PC-9 (cell line): ENCODE measurements at regions not wholly inside any gene's neighbourhood (a gene's known extent, or its start where the extent isn't known, plus 50 kb on each side); places are given as distances from the start of the nearest gene placed in this dataset.
A peak's percentile ranks its signal among the peaks of the same experiment; 100 is the strongest.

ENCODE experiments used
- BruUV-seq: library from RNA; stranded (reverse); fragments of 400-500 nt; replicated peaks from 2 replicates; lab custom pipeline; 2021; lab: Mats Ljungman, UMichigan
- CTCF ChIA-PET: fragments of 300-600 bp; sonication (Branson Sonifier 250); formaldehyde crosslinking; loops from one replicate; lab custom pipeline; 2022; ENCODE audit warnings: antibody characterized with exemption; lab: Charles Lee
- POLR2A ChIA-PET: fragments of 300-600 bp; sonication (Branson Sonifier 250); formaldehyde crosslinking; loops from one replicate; lab custom pipeline; 2022; ENCODE audit warnings: antibody characterized with exemption; ENCODE audit not compliant: unreplicated experiment; lab: Charles Lee
- DNase-seq, 2 experiments: peaks; one replicate each; pipeline versions ENCODE4 v3.0.0 to v3.0.0-alpha.2; 2015 to 2022; ENCODE audit warnings: mixed read lengths in 1 of 2
- H2AFZ ChIP-seq: fragments of 200-600 bp; sonication (generic); 2 replicates; pipeline ENCODE4 v1.8.1; 2017; ENCODE audit warnings: antibody characterized with exemption
- H3F3A ChIP-seq: fragments of 200-600 bp; sonication (generic); 2 replicates; pipeline ENCODE4 v1.8.1; 2017; ENCODE audit warnings: antibody characterized with exemption, mild to moderate bottlenecking, low read depth; ENCODE audit not compliant: insufficient read depth
- H3K27ac ChIP-seq: fragments of 200-600 bp; sonication (generic); 2 replicates; pipeline ENCODE4 v1.6.1; 2016; ENCODE audit warnings: mixed run types
- H3K27me3 ChIP-seq: fragments of 200-600 bp; sonication (generic); 2 replicates; pipeline ENCODE4 v1.6.1; 2016; ENCODE audit warnings: low read depth, mixed run types; ENCODE audit not compliant: insufficient read depth
- H3K36me3 ChIP-seq: fragments of 200-600 bp; sonication (generic); 2 replicates; pipeline ENCODE4 v1.6.1; 2016; ENCODE audit warnings: low read depth, mixed run types
- H3K4me1 ChIP-seq: fragments of 200-600 bp; sonication (generic); replicated peaks from 2 replicates; pipeline ENCODE4 v1.6.1; 2016; ENCODE audit warnings: mixed run types; ENCODE audit not compliant: insufficient read depth
- H3K4me2 ChIP-seq: fragments of 200-600 bp; sonication (generic); 2 replicates; pipeline ENCODE4 v1.6.1; 2017; ENCODE audit warnings: mixed run types
- H3K4me3 ChIP-seq: fragments of 200-600 bp; sonication (generic); 2 replicates; pipeline ENCODE4 v1.6.1; 2016; ENCODE audit warnings: mixed run types
- H3K79me2 ChIP-seq: fragments of 200-600 bp; sonication (generic); 2 replicates; pipeline ENCODE4 v1.6.1; 2017; ENCODE audit warnings: low read depth, mixed run types
- H3K9me2 ChIP-seq: fragments of 200-600 bp; sonication (generic); 2 replicates; pipeline ENCODE4 v1.8.1; 2017; ENCODE audit warnings: mild to moderate bottlenecking; ENCODE audit not compliant: insufficient read depth
- H3K9me3 ChIP-seq: fragments of 200-600 bp; sonication (generic); 2 replicates; pipeline ENCODE4 v1.8.1; 2016; ENCODE audit warnings: low read depth; ENCODE audit not compliant: insufficient read depth
- H4K20me1 ChIP-seq: fragments of 200-600 bp; sonication (generic); 2 replicates; pipeline ENCODE4 v1.8.1; 2017; ENCODE audit not compliant: insufficient read depth
- EZH2 ChIP-seq: fragments of 200-600 bp; sonication (generic); IDR thresholded peaks from 2 replicates; pipeline ENCODE4 v1.8.0; 2017; ENCODE audit warnings: antibody characterized with exemption, low read depth
- intact Hi-C: fragments of 100-400 bp; cut with micrococcal nuclease; formaldehyde crosslinking; loops from one replicate; pipeline ENCODE4 v1.10.0; 2022; ENCODE audit not compliant: unreplicated experiment
- TF ChIP-seq, protein P1 (sequence below): fragments of 200-600 bp; sonication (generic); conservative IDR thresholded peaks from 2 replicates; pipeline ENCODE4 v1.6.1; 2017; ENCODE audit warnings: mixed run types, antibody characterized with exemption, mild to moderate bottlenecking, moderate library complexity

DNA sequence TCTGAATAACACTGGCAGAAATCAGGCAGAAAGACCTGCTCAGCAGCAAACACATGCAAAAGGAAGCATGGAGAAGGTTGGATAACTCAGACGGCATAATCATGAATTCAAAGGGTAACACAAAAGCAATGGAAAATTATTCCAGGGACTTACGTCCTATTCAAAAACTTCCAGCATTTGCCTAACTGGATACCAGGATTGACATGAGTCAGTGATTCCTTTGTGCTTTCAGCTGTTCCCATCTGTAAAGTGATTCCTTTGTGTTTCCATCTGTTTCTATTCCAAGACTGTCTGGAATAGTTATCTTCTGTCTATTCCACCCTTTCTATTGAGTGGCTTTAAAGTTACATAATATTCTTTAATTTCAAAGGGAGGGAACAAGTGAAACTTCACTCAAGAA is 1361.7 kb upstream of the CDH9 start:
- H3K9me3 ChIP-seq = no peaks in the 10 kb centered on the region
- POLR2A ChIA-PET = no interaction called here
- no peaks in the 10 kb centered on the region for H3K36me3 ChIP-seq
- no peak for DNase-seq
- no peaks in the 10 kb centered on the region for H3K4me1 ChIP-seq
- H4K20me1 ChIP-seq = no peaks in the 10 kb centered on the region
- no peaks in the 10 kb centered on the region for H3K9me2 ChIP-seq
- H3K4me3 ChIP-seq = no peak overlapping the region
- H3K27me3 ChIP-seq = no peaks in the 10 kb centered on the region
- no peaks in the 10 kb centered on the region for H3K79me2 ChIP-seq
- H2AFZ ChIP-seq = no peak overlapping the region
- no TSS peak for BruUV-seq
- no peak overlapping the region for H3K4me2 ChIP-seq
- no peaks in the 10 kb centered on the region for H3F3A ChIP-seq
- intact Hi-C loops = no loop called here
- H3K27ac ChIP-seq = no peak overlapping the region
- CTCF ChIA-PET = no interaction called here
- TF ChIP-seq EZH2 = no peak
- TF ChIP-seq, protein P1, sequence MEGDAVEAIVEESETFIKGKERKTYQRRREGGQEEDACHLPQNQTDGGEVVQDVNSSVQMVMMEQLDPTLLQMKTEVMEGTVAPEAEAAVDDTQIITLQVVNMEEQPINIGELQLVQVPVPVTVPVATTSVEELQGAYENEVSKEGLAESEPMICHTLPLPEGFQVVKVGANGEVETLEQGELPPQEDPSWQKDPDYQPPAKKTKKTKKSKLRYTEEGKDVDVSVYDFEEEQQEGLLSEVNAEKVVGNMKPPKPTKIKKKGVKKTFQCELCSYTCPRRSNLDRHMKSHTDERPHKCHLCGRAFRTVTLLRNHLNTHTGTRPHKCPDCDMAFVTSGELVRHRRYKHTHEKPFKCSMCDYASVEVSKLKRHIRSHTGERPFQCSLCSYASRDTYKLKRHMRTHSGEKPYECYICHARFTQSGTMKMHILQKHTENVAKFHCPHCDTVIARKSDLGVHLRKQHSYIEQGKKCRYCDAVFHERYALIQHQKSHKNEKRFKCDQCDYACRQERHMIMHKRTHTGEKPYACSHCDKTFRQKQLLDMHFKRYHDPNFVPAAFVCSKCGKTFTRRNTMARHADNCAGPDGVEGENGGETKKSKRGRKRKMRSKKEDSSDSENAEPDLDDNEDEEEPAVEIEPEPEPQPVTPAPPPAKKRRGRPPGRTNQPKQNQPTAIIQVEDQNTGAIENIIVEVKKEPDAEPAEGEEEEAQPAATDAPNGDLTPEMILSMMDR = no peak

DNA sequence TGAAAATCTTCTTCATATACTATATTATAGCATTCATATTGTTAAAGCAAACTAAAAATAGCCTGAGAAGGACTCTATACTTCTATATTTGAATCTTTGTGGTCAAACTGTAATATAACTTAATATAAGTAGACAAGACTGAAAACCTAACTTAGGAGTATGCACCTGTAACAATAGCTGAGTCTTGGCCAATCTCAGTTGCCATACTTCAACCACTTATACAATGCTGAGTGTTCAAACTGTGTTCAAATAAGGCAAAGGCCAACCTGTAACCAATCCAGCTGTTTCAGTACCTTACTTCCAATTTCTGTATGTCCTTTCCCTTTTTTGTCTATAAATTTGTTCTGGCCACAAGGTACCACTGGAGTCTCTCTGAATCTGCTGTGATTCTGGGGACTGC is 1360.8 kb upstream of the CDH9 start:
- intact Hi-C loops = no loop called here
- DNase-seq = no peak

DNA sequence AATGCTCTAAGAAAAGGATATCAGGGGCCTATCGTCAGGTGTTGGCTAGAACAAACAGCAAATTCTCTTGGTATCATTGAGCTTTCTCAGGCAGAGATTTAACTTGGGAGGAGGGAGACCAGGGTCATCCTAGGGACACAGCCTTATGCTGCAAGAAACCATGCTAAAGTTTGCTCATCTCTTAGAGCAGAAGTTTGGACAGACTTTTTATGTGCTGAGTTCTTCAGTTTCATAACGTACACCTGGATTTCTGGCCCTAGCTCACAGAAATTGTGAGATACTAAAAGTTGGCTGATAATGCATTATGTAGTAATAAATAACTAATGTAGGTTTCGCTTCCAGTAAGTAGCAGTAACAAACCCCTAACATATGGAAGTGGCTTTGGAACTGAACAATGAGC is 1359.8 kb upstream of the CDH9 start:
- H3K9me2 ChIP-seq = no peaks in the 10 kb centered on the region
- no peaks in the 10 kb centered on the region for H3K4me1 ChIP-seq
- H3K4me3 ChIP-seq = no peak overlapping the region
- ChIA-PET CTCF (no interaction called here), POLR2A (no interaction called here)
- no peaks in the 10 kb centered on the region for H3K79me2 ChIP-seq
- no peak overlapping the region for H3K27ac ChIP-seq
- H3K36me3 ChIP-seq = no peaks in the 10 kb centered on the region
- no peaks in the 10 kb centered on the region for H3K27me3 ChIP-seq
- intact Hi-C loops = no loop called here
- no TSS peak for BruUV-seq
- no peak overlapping the region for H3K4me2 ChIP-seq
- TF ChIP-seq EZH2 = no peak
- TF ChIP-seq, protein P1 = no peak
- no peaks in the 10 kb centered on the region for H3K9me3 ChIP-seq
- no peak for DNase-seq
- no peaks in the 10 kb centered on the region for H3F3A ChIP-seq
- H4K20me1 ChIP-seq = no peaks in the 10 kb centered on the region
- H2AFZ ChIP-seq = 0 out of 2 replicates have a peak overlapping the region, but pooled peaks have one; percentile 9

More for the DNA sequence above, 1360.8 kb upstream of the CDH9 start:
- no peaks in the 10 kb centered on the region for H3K36me3 ChIP-seq
- H3K9me3 ChIP-seq = no peaks in the 10 kb centered on the region
- H3K4me2 ChIP-seq = no peak overlapping the region
- H3K9me2 ChIP-seq = no peaks in the 10 kb centered on the region
- H3K4me3 ChIP-seq = no peak overlapping the region
- H3K4me1 ChIP-seq = no peaks in the 10 kb centered on the region
- no peak overlapping the region for H3K27ac ChIP-seq
- H3F3A ChIP-seq = no peaks in the 10 kb centered on the region
- POLR2A ChIA-PET = no interaction called here
- BruUV-seq = no TSS peak
- no peaks in the 10 kb centered on the region for H3K27me3 ChIP-seq
- no peaks in the 10 kb centered on the region for H4K20me1 ChIP-seq
- H2AFZ ChIP-seq = no peak overlapping the region
- no peaks in the 10 kb centered on the region for H3K79me2 ChIP-seq
- CTCF ChIA-PET = no interaction called here
- TF ChIP-seq EZH2 = no peak
- TF ChIP-seq, protein P1 = no peak
